SH-SY5Y (cell line): ENCODE measurements at regions not wholly inside any gene's neighbourhood (a gene's known extent, or its start where the extent isn't known, plus 50 kb on each side); places are given as distances from the start of the nearest gene placed in this dataset.

Source experiments
- GATA2 ChIP-seq: IDR thresholded peaks from 2 replicates; pipeline ENCODE4 v1.6.1; 2011; ENCODE audit warnings: mild to moderate bottlenecking, low read depth, low read length
- GATA3 ChIP-seq: IDR thresholded peaks from 2 replicates; pipeline ENCODE4 v1.6.1; 2011; ENCODE audit warnings: low read depth, mild to moderate bottlenecking, low read length, moderate library complexity

DNA sequence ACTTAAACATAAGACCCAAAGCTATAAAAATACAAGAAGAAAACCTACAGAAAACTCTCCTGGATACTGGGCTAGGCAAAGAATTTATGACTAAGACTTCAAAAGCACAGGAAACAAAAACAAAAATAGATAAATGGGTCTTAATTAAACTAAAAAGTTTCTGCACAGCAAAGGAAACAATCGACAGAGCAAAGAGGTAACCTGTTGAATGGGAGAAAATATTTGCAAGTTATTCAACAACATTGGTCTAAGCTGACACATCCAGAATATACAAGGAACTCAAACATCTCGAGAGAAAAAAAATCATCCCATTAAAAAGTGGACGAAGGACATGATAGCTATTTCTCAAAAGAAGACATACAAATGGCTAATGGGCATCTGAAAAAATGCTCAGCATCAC lies 72.3 kb upstream of the RBBP8 start:
- TF ChIP-seq GATA2 (no peak), GATA3 (no peak)
